ENCODE measurements at regions not wholly inside any gene's neighbourhood (a gene's known extent, or its start where the extent isn't known, plus 50 kb on each side); places are given as distances from the start of the nearest gene placed in this dataset.

GRCh38 chr6:15924893-15925292, 204.0 kb upstream of the MYLIP start:
- Histone ChIP-seq H3K36me3 (ENCODE audit: control insufficient read depth in 1 of 2, insufficient read depth in 2 of 2, low read length in 1 of 2) (no peaks in the 10 kb centered on the region), H3K4me3 (ENCODE audit: low read length in 2 of 2) (no peak overlapping the region), H3K9me3 (ENCODE audit: control insufficient read depth, low read length) (no peaks in the 10 kb centered on the region), H3K27me3 (ENCODE audit: control insufficient read depth in 1 of 2, insufficient read depth in 2 of 2, low read length in 1 of 2) (no peaks in the 10 kb centered on the region), H3K27ac (ENCODE audit: low read depth in 1 of 2, low read length in 2 of 2) (no peak overlapping the region), H3K4me1 (ENCODE audit: control insufficient read depth in 1 of 2, insufficient read depth in 2 of 2, low read length in 2 of 2) (peaks cover 0 to 3% of the 10 kb centered on the region in 2 donors)
- intact Hi-C loops (cut with DNase I) = no loop called here
- DNase-seq (no peak), ATAC-seq (ENCODE audit: low FRiP score) (no peak)

GRCh38 chr6:15922510-15923250, 206.2 kb upstream of the MYLIP start:
- Histone ChIP-seq H3K27me3 (ENCODE audit: control insufficient read depth in 1 of 2, insufficient read depth in 2 of 2, low read length in 1 of 2) (no peaks in the 10 kb centered on the region), H3K36me3 (ENCODE audit: control insufficient read depth in 1 of 2, insufficient read depth in 2 of 2, low read length in 1 of 2) (no peaks in the 10 kb centered on the region), H3K27ac (ENCODE audit: low read depth in 1 of 2, low read length in 2 of 2) (no peak overlapping the region), H3K4me3 (ENCODE audit: low read length in 2 of 2) (no peak overlapping the region), H3K4me1 (ENCODE audit: control insufficient read depth in 1 of 2, insufficient read depth in 2 of 2, low read length in 2 of 2) (peaks cover 0 to 3% of the 10 kb centered on the region in 2 donors), H3K9me3 (ENCODE audit: control insufficient read depth, low read length) (no peaks in the 10 kb centered on the region)
- intact Hi-C loops (cut with DNase I) = no loop called here
- peak in 1 of 2 donors; percentile 56 for DNase-seq
- no peak for ATAC-seq (ENCODE audit: low FRiP score)
- 18 to 22% methylated on average over 7 of the region's 7 CpGs for WGBS, 2 donors

GRCh38 chr6:15921243-15921642, 207.6 kb upstream of the MYLIP start:
- Histone ChIP-seq H3K36me3 (ENCODE audit: control insufficient read depth in 1 of 2, insufficient read depth in 2 of 2, low read length in 1 of 2) (no peaks in the 10 kb centered on the region), H3K4me3 (ENCODE audit: low read length in 2 of 2) (no peak overlapping the region), H3K27ac (ENCODE audit: low read depth in 1 of 2, low read length in 2 of 2) (no peak overlapping the region), H3K9me3 (ENCODE audit: control insufficient read depth, low read length) (no peaks in the 10 kb centered on the region), H3K27me3 (ENCODE audit: control insufficient read depth in 1 of 2, insufficient read depth in 2 of 2, low read length in 1 of 2) (no peaks in the 10 kb centered on the region), H3K4me1 (ENCODE audit: control insufficient read depth in 1 of 2, insufficient read depth in 2 of 2, low read length in 2 of 2) (peaks cover 0 to 3% of the 10 kb centered on the region in 2 donors)
- DNase-seq = no peak
- 96 to 98% methylated on average over 2 of the region's 2 CpGs for WGBS, 2 donors
- ATAC-seq (ENCODE audit: low FRiP score) = no peak
- intact Hi-C loops (cut with DNase I) = no loop called here

- no peak for ATAC-seq (ENCODE audit: low FRiP score)
- 96 to 100% methylated on average over 3 of the region's 3 CpGs for WGBS, 2 donors
- no peaks in the 10 kb centered on the region for H3K36me3 ChIP-seq (ENCODE audit: control insufficient read depth in 1 of 2, insufficient read depth in 2 of 2, low read length in 1 of 2)
- H3K9me3 ChIP-seq (ENCODE audit: control insufficient read depth, low read length) = no peaks in the 10 kb centered on the region
- no peak for DNase-seq
- H3K27me3 ChIP-seq (ENCODE audit: control insufficient read depth in 1 of 2, insufficient read depth in 2 of 2, low read length in 1 of 2) = no peaks in the 10 kb centered on the region
- H3K4me1 ChIP-seq (ENCODE audit: control insufficient read depth in 1 of 2, insufficient read depth in 2 of 2, low read length in 2 of 2) = no peaks in the 10 kb centered on the region
- intact Hi-C loops (cut with DNase I) = no loop called here
- no peak overlapping the region for H3K4me3 ChIP-seq (ENCODE audit: low read length in 2 of 2)
- no peak overlapping the region for H3K27ac ChIP-seq (ENCODE audit: low read depth in 1 of 2, low read length in 2 of 2)
Measured at GRCh38 chr6:15916581-15916980, 212.3 kb upstream of the MYLIP start.

- H3K27ac ChIP-seq (ENCODE audit: low read depth in 1 of 2, low read length in 2 of 2) = no peak overlapping the region
- DNase-seq (no peak), ATAC-seq (ENCODE audit: low FRiP score) (no peak)
- H3K36me3 ChIP-seq (ENCODE audit: control insufficient read depth in 1 of 2, insufficient read depth in 2 of 2, low read length in 1 of 2) = no peaks in the 10 kb centered on the region
- H3K9me3 ChIP-seq (ENCODE audit: control insufficient read depth, low read length) = no peaks in the 10 kb centered on the region
- no peaks in the 10 kb centered on the region for H3K27me3 ChIP-seq (ENCODE audit: control insufficient read depth in 1 of 2, insufficient read depth in 2 of 2, low read length in 1 of 2)
- intact Hi-C loops (cut with DNase I) = no loop called here
- WGBS, 2 donors = 92% methylated on average over 8 of the region's 8 CpGs
- H3K4me1 ChIP-seq (ENCODE audit: control insufficient read depth in 1 of 2, insufficient read depth in 2 of 2, low read length in 2 of 2) = no peaks in the 10 kb centered on the region
- H3K4me3 ChIP-seq (ENCODE audit: low read length in 2 of 2) = no peak overlapping the region
Measured at GRCh38 chr6:15915508-15916178, 213.2 kb upstream of the MYLIP start.

- intact Hi-C loops (cut with DNase I) = no loop called here
- 92 to 96% methylated on average over 2 of the region's 2 CpGs for WGBS, 2 donors
Measured at GRCh38 chr6:15914553-15914952, 214.3 kb upstream of the MYLIP start.

GRCh38 chr6:15913573-15913972, 215.3 kb upstream of the MYLIP start:
- DNase-seq = no peak
- intact Hi-C loops (cut with DNase I) = no loop called here
- no peaks in the 10 kb centered on the region for H3K36me3 ChIP-seq (ENCODE audit: control insufficient read depth in 1 of 2, insufficient read depth in 2 of 2, low read length in 1 of 2)
- no peak overlapping the region for H3K4me3 ChIP-seq (ENCODE audit: low read length in 2 of 2)
- H3K27ac ChIP-seq (ENCODE audit: low read depth in 1 of 2, low read length in 2 of 2) = no peak overlapping the region
- no peaks in the 10 kb centered on the region for H3K27me3 ChIP-seq (ENCODE audit: control insufficient read depth in 1 of 2, insufficient read depth in 2 of 2, low read length in 1 of 2)
- no peaks in the 10 kb centered on the region for H3K9me3 ChIP-seq (ENCODE audit: control insufficient read depth, low read length)
- WGBS, 2 donors = 97 to 98% methylated on average over 2 of the region's 2 CpGs
- no peaks in the 10 kb centered on the region for H3K4me1 ChIP-seq (ENCODE audit: control insufficient read depth in 1 of 2, insufficient read depth in 2 of 2, low read length in 2 of 2)
- no peak for ATAC-seq (ENCODE audit: low FRiP score)

More at GRCh38 chr6:15914553-15914952, 214.3 kb upstream of the MYLIP start:
- Histone ChIP-seq H3K27me3 (ENCODE audit: control insufficient read depth in 1 of 2, insufficient read depth in 2 of 2, low read length in 1 of 2) (no peaks in the 10 kb centered on the region), H3K27ac (ENCODE audit: low read depth in 1 of 2, low read length in 2 of 2) (no peak overlapping the region), H3K4me1 (ENCODE audit: control insufficient read depth in 1 of 2, insufficient read depth in 2 of 2, low read length in 2 of 2) (no peaks in the 10 kb centered on the region), H3K36me3 (ENCODE audit: control insufficient read depth in 1 of 2, insufficient read depth in 2 of 2, low read length in 1 of 2) (no peaks in the 10 kb centered on the region), H3K9me3 (ENCODE audit: control insufficient read depth, low read length) (no peaks in the 10 kb centered on the region), H3K4me3 (ENCODE audit: low read length in 2 of 2) (no peak overlapping the region)
- DNase-seq (no peak), ATAC-seq (ENCODE audit: low FRiP score) (no peak)

GRCh38 chr6:15912505-15913400, 216.1 kb upstream of the MYLIP start:
- H3K36me3 ChIP-seq (ENCODE audit: control insufficient read depth in 1 of 2, insufficient read depth in 2 of 2, low read length in 1 of 2) = no peaks in the 10 kb centered on the region
- H3K4me3 ChIP-seq (ENCODE audit: low read length in 2 of 2) = no peak overlapping the region
- no peaks in the 10 kb centered on the region for H3K9me3 ChIP-seq (ENCODE audit: control insufficient read depth, low read length)
- no peak overlapping the region for H3K27ac ChIP-seq (ENCODE audit: low read depth in 1 of 2, low read length in 2 of 2)
- WGBS, 2 donors = 92 to 95% methylated on average over 9 of the region's 9 CpGs
- no peaks in the 10 kb centered on the region for H3K27me3 ChIP-seq (ENCODE audit: control insufficient read depth in 1 of 2, insufficient read depth in 2 of 2, low read length in 1 of 2)
- DNase-seq = no peak
- no peak for ATAC-seq (ENCODE audit: low FRiP score)
- intact Hi-C loops (cut with DNase I) = no loop called here
- no peaks in the 10 kb centered on the region for H3K4me1 ChIP-seq (ENCODE audit: control insufficient read depth in 1 of 2, insufficient read depth in 2 of 2, low read length in 2 of 2)
